IPS-18c (cell line): ENCODE measurements at regions not wholly inside any gene's neighbourhood (a gene's known extent, or its start where the extent isn't known, plus 50 kb on each side); places are given as distances from the start of the nearest gene placed in this dataset.

ENCODE experiments used
- H3K4me3 ChIP-seq: 2 replicates; pipeline ENCODE4 v1.7.0; 2013; ENCODE audit warnings: low read depth, mild to moderate bottlenecking, low read length, moderate library complexity; ENCODE audit not compliant: insufficient read depth
- H3K9me3 ChIP-seq: one replicate; pipeline ENCODE4 v1.6.1; 2013; ENCODE audit warnings: mild to moderate bottlenecking, low read length, moderate library complexity; ENCODE audit not compliant: control insufficient read depth, insufficient read depth

DNA sequence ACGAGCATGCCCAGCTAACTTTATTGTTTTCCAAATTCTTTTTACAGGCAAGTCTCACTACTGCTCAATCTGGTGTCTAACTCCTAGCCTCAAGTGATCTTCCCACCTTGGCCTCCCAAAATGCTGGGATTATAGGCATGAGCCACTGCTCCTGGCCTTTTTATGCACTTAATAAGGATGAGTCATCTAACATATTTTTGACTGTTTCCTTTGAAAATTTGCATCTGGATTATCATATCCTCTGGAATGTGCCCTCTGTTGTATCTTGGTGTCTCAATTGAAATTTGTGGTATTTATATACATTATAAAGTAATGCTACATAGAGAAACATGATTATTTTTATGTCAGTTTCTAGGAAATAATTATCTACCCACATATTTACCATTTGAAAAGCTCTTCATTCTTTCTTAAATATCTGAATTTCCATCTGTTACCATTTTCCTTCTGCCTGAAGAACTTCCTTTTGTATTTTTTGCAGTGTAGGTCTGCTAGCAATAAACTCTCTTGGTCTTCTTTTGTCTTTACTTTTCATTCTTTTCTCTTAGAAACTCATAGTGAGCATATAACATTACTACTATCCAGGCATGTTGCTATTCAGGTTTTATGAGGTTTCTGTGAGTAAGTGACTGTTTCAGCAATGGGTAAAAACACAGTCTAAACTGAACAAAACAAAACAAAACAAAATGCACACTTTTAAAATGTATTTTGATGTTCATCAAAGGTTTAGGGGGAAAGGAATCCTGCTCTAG, 52.8 kb upstream of the CNOT2 start:
- no peaks in the 10 kb centered on the region for H3K9me3 ChIP-seq
- H3K4me3 ChIP-seq, result no peak overlapping the region
